ENCODE measurements at regions not wholly inside any gene's neighbourhood (a gene's known extent, or its start where the extent isn't known, plus 50 kb on each side); places are given as distances from the start of the nearest gene placed in this dataset.

- DNase-seq (ENCODE audit: low read depth in 2 of 2), result no peak
These were observed 86.9 kb upstream of the PITX1 start for GRCh38 chr5:135120951-135121350.

GRCh38 chr5:135119481-135119880 is 85.5 kb upstream of the PITX1 start:
- DNase-seq (ENCODE audit: low read depth in 2 of 2), result no peak

- DNase-seq (ENCODE audit: low read depth in 2 of 2), result no peak
These were observed 83.6 kb upstream of the PITX1 start for GRCh38 chr5:135117590-135117989.

- no peak for DNase-seq (ENCODE audit: low read depth in 2 of 2)
These were observed 82.1 kb upstream of the PITX1 start for GRCh38 chr5:135116160-135116561.

GRCh38 chr5:135115591-135115990 is 81.6 kb upstream of the PITX1 start:
- DNase-seq (ENCODE audit: low read depth in 2 of 2), result no peak

- no peak for DNase-seq (ENCODE audit: low read depth in 2 of 2)
These were observed 80.7 kb upstream of the PITX1 start for GRCh38 chr5:135114759-135115158.

GRCh38 chr5:135112008-135112725 is 78.1 kb upstream of the PITX1 start:
- DNase-seq (ENCODE audit: low read depth in 2 of 2), result no peak

GRCh38 chr5:135110785-135111596 is 77.0 kb upstream of the PITX1 start:
- no peak for DNase-seq (ENCODE audit: low read depth in 2 of 2)

- DNase-seq (ENCODE audit: low read depth in 2 of 2), result no peak
These were observed 75.0 kb upstream of the PITX1 start for GRCh38 chr5:135108992-135109391.

- DNase-seq (ENCODE audit: low read depth in 2 of 2), result no peak
These were observed 74.5 kb upstream of the PITX1 start for GRCh38 chr5:135108569-135108968.

GRCh38 chr5:135107986-135108385 is 74.0 kb upstream of the PITX1 start:
- DNase-seq (ENCODE audit: low read depth in 2 of 2), result no peak

- no peak for DNase-seq (ENCODE audit: low read depth in 2 of 2)
These were observed 72.8 kb upstream of the PITX1 start for GRCh38 chr5:135106610-135107471.

GRCh38 chr5:135106136-135106535 is 72.1 kb upstream of the PITX1 start:
- no peak for DNase-seq (ENCODE audit: low read depth in 2 of 2)

- DNase-seq (ENCODE audit: low read depth in 2 of 2), result no peak
These were observed 71.1 kb upstream of the PITX1 start for GRCh38 chr5:135105105-135105484.

- DNase-seq (ENCODE audit: low read depth in 2 of 2), result no peak
These were observed 69.5 kb upstream of the PITX1 start for GRCh38 chr5:135103575-135103853.

GRCh38 chr5:135102716-135103574 is 68.9 kb upstream of the PITX1 start:
- no peak for DNase-seq (ENCODE audit: low read depth in 2 of 2)

- no peak for DNase-seq (ENCODE audit: low read depth in 2 of 2)
These were observed 66.4 kb upstream of the PITX1 start for GRCh38 chr5:135100431-135100830.

- no peak for DNase-seq (ENCODE audit: low read depth in 2 of 2)
These were observed 66.0 kb upstream of the PITX1 start for GRCh38 chr5:135100011-135100410.

- no peak for DNase-seq (ENCODE audit: low read depth in 2 of 2)
These were observed 63.4 kb upstream of the PITX1 start for GRCh38 chr5:135097390-135097789.

- DNase-seq (ENCODE audit: low read depth in 2 of 2), result no peak
These were observed 61.8 kb upstream of the PITX1 start for GRCh38 chr5:135095871-135096270.

- no peak for DNase-seq (ENCODE audit: low read depth in 2 of 2)
These were observed 61.2 kb upstream of the PITX1 start for GRCh38 chr5:135095052-135095715.

Data from stimulated activated CD4-positive, alpha-beta T cell treated with anti-CD3 and anti-CD28 coated beads, Interleukin-1b, Interleukin-23, amount 100 ng/mL, for 4 hours (primary cell).